ENCODE measurements at regions not wholly inside any gene's neighbourhood (a gene's known extent, or its start where the extent isn't known, plus 50 kb on each side); places are given as distances from the start of the nearest gene placed in this dataset.

DNA sequence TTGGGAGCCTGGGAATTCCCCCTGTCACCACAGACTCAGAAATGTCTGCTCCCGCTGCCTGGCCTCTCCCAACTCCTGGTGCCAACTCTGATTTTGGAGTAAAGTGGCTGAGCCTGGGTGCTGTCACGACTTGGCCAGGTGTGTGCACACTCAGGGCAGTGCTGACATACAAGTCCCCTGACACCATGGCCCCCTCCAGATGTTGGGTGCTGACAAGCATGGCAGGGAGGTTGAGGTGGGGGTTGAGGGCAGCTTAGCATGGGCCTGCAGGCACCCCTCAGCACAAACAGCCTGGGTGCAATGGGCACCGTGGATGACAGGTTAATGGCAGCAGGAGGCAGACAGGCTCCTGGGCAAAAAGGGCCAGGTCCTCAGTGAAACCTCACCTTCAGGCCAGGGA lies 511.2 kb downstream of the SQOR start (continued):
- TF ChIP-seq, protein P1, sequence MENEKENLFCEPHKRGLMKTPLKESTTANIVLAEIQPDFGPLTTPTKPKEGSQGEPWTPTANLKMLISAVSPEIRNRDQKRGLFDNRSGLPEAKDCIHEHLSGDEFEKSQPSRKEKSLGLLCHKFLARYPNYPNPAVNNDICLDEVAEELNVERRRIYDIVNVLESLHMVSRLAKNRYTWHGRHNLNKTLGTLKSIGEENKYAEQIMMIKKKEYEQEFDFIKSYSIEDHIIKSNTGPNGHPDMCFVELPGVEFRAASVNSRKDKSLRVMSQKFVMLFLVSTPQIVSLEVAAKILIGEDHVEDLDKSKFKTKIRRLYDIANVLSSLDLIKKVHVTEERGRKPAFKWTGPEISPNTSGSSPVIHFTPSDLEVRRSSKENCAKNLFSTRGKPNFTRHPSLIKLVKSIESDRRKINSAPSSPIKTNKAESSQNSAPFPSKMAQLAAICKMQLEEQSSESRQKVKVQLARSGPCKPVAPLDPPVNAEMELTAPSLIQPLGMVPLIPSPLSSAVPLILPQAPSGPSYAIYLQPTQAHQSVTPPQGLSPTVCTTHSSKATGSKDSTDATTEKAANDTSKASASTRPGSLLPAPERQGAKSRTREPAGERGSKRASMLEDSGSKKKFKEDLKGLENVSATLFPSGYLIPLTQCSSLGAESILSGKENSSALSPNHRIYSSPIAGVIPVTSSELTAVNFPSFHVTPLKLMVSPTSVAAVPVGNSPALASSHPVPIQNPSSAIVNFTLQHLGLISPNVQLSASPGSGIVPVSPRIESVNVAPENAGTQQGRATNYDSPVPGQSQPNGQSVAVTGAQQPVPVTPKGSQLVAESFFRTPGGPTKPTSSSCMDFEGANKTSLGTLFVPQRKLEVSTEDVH (IDR thresholded peaks at IDR 0.05; ENCODE audit: low read depth, partially characterized antibody) = no peak

DNA sequence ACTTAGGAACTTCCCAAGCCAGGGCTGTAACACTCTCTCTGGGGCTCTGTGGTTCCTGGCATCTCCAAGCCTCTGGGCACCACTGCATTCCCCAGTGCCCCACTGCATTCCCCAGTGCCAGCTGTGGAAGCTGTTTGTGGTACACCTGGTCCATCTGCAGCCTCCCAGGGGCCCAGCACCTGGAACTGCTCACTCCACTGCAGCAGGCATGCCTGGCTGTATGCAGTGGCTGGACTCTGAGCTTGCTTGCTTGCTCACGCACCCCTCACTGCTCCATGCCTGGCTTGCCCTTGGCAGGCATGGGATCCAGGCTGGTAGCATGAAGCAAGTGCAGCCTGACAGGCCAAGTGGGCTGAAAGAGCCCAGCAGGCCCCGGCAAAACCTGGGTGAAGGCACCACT lies 512.1 kb downstream of the SQOR start:
- Histone ChIP-seq H3K4me3 (no peak overlapping the region), H3K9ac (ENCODE audit: control insufficient read depth, insufficient read depth, low read length) (no peak overlapping the region), H3K9me3 (replicated peaks; ENCODE audit: control insufficient read depth, insufficient read depth, low read length) (no peaks in the 10 kb centered on the region; the same call in 2 of the 3 replicates), H3K4me1 (ENCODE audit: control insufficient read depth, insufficient read depth, low read length) (no peaks in the 10 kb centered on the region), H3K36me3 (ENCODE audit: control insufficient read depth in 2 of 2, insufficient read depth in 2 of 2, low read length in 1 of 2) (no peaks in the 10 kb centered on the region), H4K20me1 (ENCODE audit: control insufficient read depth, insufficient read depth) (no peaks in the 10 kb centered on the region), H3K4me2 (ENCODE audit: control insufficient read depth, insufficient read depth) (no peak overlapping the region), H3K27ac (ENCODE audit: control insufficient read depth, insufficient read depth) (no peak overlapping the region), H2AFZ (ENCODE audit: control insufficient read depth, low read depth, low read length) (no peak overlapping the region), H3K79me2 (ENCODE audit: control insufficient read depth, insufficient read depth, low read length) (no peaks in the 10 kb centered on the region), H3K27me3 (replicated peaks in 1 of 2; ENCODE audit: control insufficient read depth in 2 of 2, insufficient read depth in 2 of 2, low read length in 1 of 2) (no peaks in the 10 kb centered on the region)
- WGBS (ENCODE audit: insufficient coverage, insufficient replicate concordance, low lambda C conversion rate, missing lambda C conversion rate) = 53% methylated on average over 2 of the region's 2 CpGs
- POLR2A ChIA-PET = no interaction called here
- SMC1A ChIA-PET (ENCODE audit: uncharacterized antibody, unreplicated experiment) = no interaction called here
- no peak for ATAC-seq
- no peak for FAIRE-seq
- in situ Hi-C loops (cut with MboI) = no loop called here
- intact Hi-C loops (cut with micrococcal nuclease; ENCODE audit: unreplicated experiment) = no loop called here
- no peak for DNase-seq (ENCODE audit: low read depth, low spot score)
- CTCF ChIA-PET = no interaction called here
- RAD21 ChIA-PET (ENCODE audit: unreplicated experiment) = no interaction called here
- BruUV-seq (replicated peaks) = no TSS peak
- TF ChIP-seq, protein P2, sequence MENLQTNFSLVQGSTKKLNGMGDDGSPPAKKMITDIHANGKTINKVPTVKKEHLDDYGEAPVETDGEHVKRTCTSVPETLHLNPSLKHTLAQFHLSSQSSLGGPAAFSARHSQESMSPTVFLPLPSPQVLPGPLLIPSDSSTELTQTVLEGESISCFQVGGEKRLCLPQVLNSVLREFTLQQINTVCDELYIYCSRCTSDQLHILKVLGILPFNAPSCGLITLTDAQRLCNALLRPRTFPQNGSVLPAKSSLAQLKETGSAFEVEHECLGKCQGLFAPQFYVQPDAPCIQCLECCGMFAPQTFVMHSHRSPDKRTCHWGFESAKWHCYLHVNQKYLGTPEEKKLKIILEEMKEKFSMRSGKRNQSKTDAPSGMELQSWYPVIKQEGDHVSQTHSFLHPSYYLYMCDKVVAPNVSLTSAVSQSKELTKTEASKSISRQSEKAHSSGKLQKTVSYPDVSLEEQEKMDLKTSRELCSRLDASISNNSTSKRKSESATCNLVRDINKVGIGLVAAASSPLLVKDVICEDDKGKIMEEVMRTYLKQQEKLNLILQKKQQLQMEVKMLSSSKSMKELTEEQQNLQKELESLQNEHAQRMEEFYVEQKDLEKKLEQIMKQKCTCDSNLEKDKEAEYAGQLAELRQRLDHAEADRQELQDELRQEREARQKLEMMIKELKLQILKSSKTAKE (IDR thresholded peaks at IDR 0.05; ENCODE audit: low read depth, poor library complexity, severe bottlenecking) = no peak

Data from GM12878 (cell line).